ENCODE measurements at regions not wholly inside any gene's neighbourhood (a gene's known extent, or its start where the extent isn't known, plus 50 kb on each side); places are given as distances from the start of the nearest gene placed in this dataset.
"Not testable (repeated sequence)": the region's sequence is repeated elsewhere in the genome, so short reads cannot be mapped to it uniquely, and the experiment has no call there.

DNA sequence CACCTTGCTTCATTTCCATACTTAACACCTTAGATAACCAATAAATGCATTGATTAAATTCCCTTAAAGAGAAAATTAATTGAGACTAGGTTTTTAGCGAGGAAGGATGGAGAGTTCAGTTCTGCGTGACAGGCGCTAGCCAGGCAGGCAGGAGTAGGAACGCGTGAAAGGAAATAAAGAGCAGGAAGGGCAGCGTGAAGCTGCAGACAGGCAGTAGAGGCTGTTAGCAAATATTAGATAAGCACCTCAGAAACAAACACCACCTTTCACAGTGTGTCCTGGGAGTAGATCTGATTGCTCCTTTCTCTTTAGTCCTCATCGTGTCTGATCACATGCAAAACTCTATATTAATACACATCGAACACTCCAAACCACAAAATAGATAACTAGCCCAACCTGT lies 282.7 kb upstream of the ADGRL2 start:
- DNase-seq = no peak

- no peak for DNase-seq
These were observed 286.9 kb upstream of the ADGRL2 start for GRCh38 chr1:81513796-81514354.

GRCh38 chr1:81512252-81513003 lies 288.3 kb upstream of the ADGRL2 start:
- DNase-seq = no peak

DNA sequence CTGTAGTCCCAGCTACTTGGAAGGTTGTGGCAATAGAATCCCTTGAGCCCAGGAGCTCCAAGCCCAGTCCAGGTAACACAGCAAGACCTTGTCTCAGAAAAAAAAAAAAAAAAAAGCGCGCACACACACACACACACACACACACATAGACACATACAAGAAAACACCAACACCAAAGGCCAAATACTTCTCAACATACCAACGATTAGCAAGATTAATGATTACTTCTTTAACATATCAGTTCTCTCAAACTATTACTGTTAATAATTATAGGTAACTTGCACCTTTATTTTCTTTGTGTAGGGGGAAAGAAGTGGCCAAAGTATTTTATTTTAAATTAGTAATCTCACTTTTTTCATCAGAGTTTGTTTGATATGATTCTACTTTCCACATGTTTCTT lies 289.5 kb upstream of the ADGRL2 start:
- no peak for DNase-seq

DNA sequence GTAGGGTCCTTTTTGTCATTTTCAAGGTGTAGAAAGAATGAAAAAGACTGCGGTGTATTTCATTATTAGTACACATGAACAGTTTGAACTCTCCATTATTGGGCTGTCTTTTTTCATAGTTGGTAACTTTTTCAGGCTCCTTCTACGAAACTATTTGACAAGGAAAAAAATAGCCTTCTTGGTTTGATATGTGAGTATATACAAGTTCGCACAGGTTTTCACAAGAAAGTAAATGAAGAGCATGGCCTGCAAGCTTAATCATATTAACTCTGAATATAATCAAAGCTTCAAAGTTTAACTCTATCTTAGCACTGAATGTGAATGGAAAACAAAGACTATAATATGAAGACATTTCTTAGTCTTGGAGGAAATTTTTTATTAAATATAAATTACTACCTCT lies 290.0 kb upstream of the ADGRL2 start:
- DNase-seq = no peak

DNA sequence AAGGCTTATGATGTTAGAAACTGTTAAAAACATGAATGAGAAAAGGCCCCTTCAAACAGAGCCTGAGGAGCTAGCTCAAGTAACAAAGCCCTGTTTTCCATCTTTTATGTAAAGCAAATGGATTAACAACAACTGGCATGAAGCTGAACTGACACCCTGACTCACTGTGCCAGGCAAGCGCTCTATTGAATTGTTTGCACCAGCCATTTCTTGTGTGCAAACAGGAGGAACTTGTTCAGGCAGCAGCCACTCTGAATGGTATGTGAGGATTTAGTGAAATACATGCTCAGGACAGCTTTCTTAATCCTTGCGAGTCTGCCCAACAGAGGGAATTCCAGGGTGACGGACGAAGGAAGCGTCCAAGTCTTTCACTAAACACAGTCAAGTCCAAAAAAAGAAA lies 291.1 kb upstream of the ADGRL2 start:
- no peak for DNase-seq

DNA sequence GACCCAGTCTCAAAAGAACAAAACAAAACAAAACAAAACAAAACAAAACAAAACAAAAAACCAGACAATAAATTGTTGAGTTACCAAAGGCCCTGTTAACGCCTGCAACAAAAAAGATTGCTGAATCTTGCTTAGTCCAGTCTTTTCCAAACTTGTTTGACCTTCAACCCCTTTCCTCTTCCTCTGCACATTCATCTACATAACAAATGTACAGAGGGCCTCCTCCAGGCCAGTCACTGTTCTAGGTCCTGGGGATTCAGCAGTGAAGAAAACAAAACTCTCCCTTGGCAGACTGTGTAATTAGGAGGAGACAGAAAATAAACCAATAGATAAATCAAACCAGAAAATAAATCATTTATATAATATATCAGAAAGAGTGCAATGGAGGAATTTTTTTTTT lies 294.0 kb upstream of the ADGRL2 start:
- DNase-seq = no peak

- no peak for DNase-seq
These were observed 294.9 kb upstream of the ADGRL2 start for GRCh38 chr1:81505831-81506230.

DNA sequence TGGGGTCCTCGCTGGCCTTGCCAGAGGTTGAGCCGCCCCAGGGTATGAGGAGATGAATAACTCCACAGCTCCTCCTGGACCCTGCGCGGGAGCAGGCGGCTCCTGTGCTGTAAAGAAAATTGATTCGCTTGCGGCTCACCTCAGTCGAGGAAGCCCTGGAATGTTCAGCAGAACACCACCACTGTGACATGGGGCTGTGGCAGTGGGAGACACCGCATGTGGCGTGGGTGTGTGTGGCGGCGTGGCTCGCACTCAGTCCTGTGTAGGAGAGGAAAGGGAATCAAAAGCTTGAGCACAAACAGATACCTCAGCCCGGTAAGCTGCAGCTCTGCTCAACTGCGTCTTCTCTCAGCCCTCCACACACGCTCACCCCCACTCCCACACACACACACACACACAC lies 295.9 kb upstream of the ADGRL2 start:
- not testable (repeated sequence) for DNase-seq

- DNase-seq = not testable (repeated sequence)
These were observed 298.0 kb upstream of the ADGRL2 start for GRCh38 chr1:81502705-81503104.

DNA sequence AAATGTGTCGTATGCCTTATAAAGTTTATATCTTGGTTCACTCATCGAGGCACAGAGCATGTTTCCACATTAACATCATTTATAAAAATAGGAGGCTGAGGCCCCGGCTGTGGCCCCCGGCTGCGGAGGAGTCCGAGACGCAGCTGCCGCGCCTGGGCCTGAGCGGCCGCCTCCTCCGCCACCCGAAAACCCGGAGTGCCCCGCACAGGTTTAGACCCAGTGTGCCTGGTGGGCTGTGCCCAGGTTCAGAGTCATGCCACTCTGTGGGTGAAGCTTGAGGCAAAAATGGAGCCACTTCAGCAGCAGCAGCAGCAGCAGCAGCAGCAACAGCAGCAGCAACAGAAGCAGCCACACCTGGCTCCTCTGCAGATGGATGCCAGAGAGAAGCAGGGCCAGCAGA lies 299.2 kb upstream of the ADGRL2 start:
- not testable (repeated sequence) for DNase-seq

DNA sequence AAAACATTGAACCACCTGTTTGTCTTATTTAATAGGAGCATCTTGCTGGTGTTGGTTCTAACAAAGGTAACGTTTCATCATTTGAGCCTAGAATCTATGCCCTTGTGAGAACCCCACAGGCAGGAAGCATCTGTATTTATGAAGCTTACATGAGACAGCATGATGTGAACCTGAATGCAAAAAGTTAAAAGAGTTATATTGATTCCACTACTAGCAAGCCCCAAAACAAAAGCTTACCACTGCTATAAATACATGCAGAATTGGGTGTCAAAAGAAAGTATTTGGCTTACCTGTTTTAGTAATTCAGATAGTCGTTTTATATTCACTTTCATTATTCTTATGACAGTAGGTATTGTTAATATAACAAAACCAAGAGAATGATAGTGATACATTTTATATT lies 301.2 kb upstream of the ADGRL2 start:
- no peak for DNase-seq

DNA sequence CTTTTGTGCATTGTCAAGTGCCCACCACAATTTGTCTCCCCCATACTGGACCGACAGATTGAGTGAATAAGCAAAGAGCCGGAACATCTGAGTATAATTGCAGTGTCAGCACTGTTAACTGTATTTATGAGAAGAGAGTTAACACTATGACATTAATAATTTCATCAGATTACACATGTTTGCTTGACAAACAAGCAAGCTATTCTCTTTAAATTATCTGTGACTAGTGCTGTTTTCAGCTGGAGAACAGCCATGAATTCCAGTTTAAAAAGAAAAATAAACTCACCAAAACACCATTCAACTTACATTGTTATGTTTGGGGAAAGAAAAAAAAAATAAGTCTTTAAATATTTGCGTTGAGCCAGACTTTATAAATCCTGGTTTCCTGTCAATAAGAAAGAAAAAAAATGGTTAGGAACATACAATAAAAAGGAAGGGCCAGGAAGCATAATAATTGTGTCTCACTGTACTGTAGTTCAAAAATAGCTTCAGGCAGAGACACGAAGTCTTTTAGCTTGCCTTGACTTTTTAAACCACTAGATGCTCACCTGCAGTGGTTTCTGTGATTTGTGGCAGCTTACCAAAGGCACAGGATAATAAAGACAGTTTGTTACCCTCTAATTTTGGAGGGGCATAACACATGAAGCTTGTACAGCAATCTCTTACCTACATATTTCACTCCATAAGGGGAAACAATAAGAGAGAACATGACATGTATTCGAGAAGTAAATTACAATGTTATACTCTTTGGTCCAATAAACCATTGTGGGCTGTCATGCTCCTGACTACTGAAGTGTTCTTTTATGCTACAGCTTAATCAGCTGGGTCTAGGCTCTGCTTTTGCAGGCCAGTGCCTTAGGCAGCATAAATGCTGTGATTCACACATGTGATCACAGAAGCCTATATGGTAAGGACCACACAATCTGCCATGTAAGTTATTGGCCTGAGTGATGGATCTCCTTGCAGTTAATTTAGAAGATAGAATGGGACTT lies 302.0 kb upstream of the ADGRL2 start:
- peak; percentile 47 for DNase-seq

DNA sequence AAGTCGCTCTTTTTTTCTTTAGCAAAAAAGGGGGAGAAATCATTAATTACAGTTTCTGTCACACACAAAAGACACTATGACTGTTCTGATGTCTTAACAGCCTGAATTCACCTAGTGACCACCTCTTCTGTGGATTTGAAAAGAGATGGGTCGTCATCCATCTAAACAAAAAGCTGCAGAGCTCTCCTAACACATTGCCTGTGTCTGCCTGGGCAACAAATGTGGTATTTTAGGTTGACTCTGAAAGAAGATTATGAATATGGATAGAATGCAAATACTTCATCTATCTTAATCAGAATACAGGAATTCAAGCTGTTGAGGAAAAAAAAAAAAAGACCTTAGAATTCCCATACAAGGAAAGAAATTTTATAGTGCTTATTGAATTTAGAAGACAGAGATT lies 304.4 kb upstream of the ADGRL2 start:
- no peak for DNase-seq

GRCh38 chr1:81493102-81493869 lies 307.4 kb upstream of the ADGRL2 start:
- DNase-seq = no peak

DNA sequence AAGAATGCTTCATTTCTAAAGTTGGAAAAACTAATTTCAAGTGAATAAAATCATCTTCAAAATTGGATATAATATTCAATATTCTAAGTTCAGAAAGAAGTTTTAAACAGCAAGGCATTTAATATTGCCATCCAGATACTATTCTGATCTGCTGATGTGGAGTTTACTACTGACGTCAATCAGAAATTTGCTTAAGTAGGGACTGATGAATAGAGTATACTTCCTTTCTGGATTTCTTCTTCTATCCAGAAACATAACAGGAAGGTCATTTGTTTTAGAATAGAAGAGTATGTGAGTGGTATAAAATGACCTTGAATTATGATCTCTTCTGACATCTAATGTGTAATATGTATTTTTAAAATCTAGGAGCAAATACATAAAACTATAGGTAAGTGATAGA lies 308.1 kb upstream of the ADGRL2 start:
- DNase-seq = no peak

- no peak for DNase-seq
These were observed 310.1 kb upstream of the ADGRL2 start for GRCh38 chr1:81490614-81491013.

- no peak for DNase-seq
These were observed 311.3 kb upstream of the ADGRL2 start for GRCh38 chr1:81489372-81489934.

DNA sequence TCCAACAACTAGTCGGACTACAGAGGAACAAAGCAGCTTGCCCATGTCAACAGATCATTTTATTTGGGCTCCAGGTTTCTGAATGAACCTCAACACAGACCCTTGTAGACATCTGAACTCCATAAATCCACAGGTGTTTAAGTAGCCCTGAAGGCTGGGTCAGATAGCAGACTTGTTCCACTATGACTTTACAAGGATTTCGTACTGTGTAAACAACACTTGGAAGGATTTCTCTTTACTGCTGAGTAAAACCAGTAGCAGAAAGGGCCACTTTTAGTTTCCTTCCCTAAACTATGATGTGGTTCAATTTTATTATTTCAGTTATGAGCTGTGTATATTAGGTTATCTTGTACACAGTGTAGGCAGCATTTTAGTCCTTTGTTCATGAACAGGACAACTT lies 316.4 kb upstream of the ADGRL2 start:
- no peak for DNase-seq

DNA sequence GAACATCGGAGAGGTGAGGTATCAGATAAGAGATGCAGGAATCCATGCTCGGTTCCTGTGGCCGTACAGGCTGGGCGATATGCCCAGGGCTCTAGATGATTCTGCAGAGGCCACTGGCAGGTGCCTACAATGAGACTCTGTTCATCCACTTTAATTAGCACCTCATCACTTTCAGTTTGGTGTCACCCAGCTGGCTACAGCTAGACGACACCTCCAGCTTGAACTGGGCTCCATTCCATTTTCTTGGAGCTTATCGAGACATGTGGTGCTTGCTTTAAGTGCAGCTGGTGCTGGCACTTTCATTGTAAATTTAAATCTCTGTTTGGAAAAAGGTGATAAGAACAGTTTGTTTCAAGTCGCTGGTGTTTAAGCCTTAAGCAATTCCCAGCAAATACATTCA lies 322.5 kb upstream of the ADGRL2 start:
- DNase-seq = no peak

- no peak for DNase-seq
These were observed 323.0 kb upstream of the ADGRL2 start for GRCh38 chr1:81477710-81478109.

- DNase-seq = no peak
These were observed 328.3 kb upstream of the ADGRL2 start for GRCh38 chr1:81472387-81472786.

DNA sequence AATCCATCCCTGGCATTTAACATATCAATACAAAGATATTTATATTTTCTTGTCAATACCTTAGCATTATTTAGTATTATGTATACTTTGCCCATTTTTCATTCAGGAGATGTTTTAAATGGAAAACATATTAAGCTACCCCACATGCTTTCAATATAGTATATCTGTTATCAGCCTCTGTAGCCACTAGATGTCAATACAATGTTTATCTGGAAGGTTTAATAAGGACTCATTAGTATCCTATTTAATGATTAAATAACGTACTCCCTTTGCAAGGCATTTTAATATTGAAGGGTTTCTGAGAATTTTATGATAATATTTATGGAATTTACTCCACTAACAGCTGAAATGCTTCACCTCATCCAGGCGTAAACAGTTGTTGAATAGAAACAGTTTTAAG lies 329.5 kb upstream of the ADGRL2 start:
- no peak for DNase-seq

Measured in NCI-H1436 treated with DMSO at 0.1 percent for 48 hours (cell line).